Adipocyte (in vitro differentiated cells): ENCODE measurements at regions not wholly inside any gene's neighbourhood (a gene's known extent, or its start where the extent isn't known, plus 50 kb on each side); places are given as distances from the start of the nearest gene placed in this dataset.

ENCODE experiments used
- DNase-seq: peaks from one replicate; pipeline ENCODE4 v3.0.0-alpha.2; 2015; ENCODE audit warnings: low read depth
- H3K27me3 ChIP-seq: replicated peaks from 2 replicates; pipeline ENCODE4 v1.7.0; 2013; ENCODE audit warnings: mild to moderate bottlenecking, low read length, moderate library complexity; ENCODE audit not compliant: control insufficient read depth, insufficient read depth
- H3K36me3 ChIP-seq: 2 replicates; pipeline ENCODE4 v1.7.0; 2013; ENCODE audit warnings: low read length, mild to moderate bottlenecking, moderate library complexity; ENCODE audit not compliant: control insufficient read depth, insufficient read depth, severe bottlenecking
- H3K4me1 ChIP-seq: 2 replicates; pipeline ENCODE4 v1.7.0; 2013; ENCODE audit warnings: mild to moderate bottlenecking, low read length, moderate library complexity; ENCODE audit not compliant: control insufficient read depth, insufficient read depth
- H3K4me3 ChIP-seq: 2 replicates; pipeline ENCODE4 v1.7.0; 2013; ENCODE audit warnings: mild to moderate bottlenecking, low read length, moderate library complexity
- H3K9ac ChIP-seq: 2 replicates; pipeline ENCODE4 v1.7.0; 2013; ENCODE audit warnings: mild to moderate bottlenecking, low read length, moderate library complexity
- H3K9me3 ChIP-seq: 2 replicates; pipeline ENCODE4 v1.7.0; 2013; ENCODE audit warnings: mild to moderate bottlenecking, low read length, moderate library complexity; ENCODE audit not compliant: control insufficient read depth

- peak; percentile 72 for DNase-seq
- Histone ChIP-seq H3K9me3 (no peaks in the 10 kb centered on the region), H3K9ac (peak overlapping the region; percentile 78), H3K36me3 (no peaks in the 10 kb centered on the region), H3K27me3 (no peaks in the 10 kb centered on the region), H3K4me1 (peaks cover 27% of the 10 kb centered on the region), H3K4me3 (no peak overlapping the region)
Measured at GRCh38 chr13:24053519-24054251, 106.8 kb upstream of the SPATA13 start.

- no peaks in the 10 kb centered on the region for H3K36me3 ChIP-seq
- H3K4me3 ChIP-seq, result no peak overlapping the region
- H3K4me1 ChIP-seq, result peaks cover 15% of the 10 kb centered on the region
- no peaks in the 10 kb centered on the region for H3K27me3 ChIP-seq
- DNase-seq, result no peak
- H3K9ac ChIP-seq, result no peak overlapping the region
- H3K9me3 ChIP-seq, result no peaks in the 10 kb centered on the region
Measured at GRCh38 chr13:24056616-24057137, 103.8 kb upstream of the SPATA13 start.

- Histone ChIP-seq H3K36me3 (no peaks in the 10 kb centered on the region), H3K4me3 (no peak overlapping the region), H3K9ac (no peak overlapping the region), H3K9me3 (no peaks in the 10 kb centered on the region), H3K4me1 (peaks cover 3% of the 10 kb centered on the region), H3K27me3 (no peaks in the 10 kb centered on the region)
- DNase-seq, result no peak
Measured at GRCh38 chr13:24060993-24061392, 99.5 kb upstream of the SPATA13 start.

GRCh38 chr13:24063281-24063877 lies 97.1 kb upstream of the SPATA13 start:
- DNase-seq, result no peak
- Histone ChIP-seq H3K4me1 (no peaks in the 10 kb centered on the region), H3K36me3 (no peaks in the 10 kb centered on the region), H3K27me3 (no peaks in the 10 kb centered on the region), H3K9me3 (no peaks in the 10 kb centered on the region), H3K9ac (no peak overlapping the region), H3K4me3 (no peak overlapping the region)

GRCh38 chr13:24064371-24064770 lies 96.1 kb upstream of the SPATA13 start:
- Histone ChIP-seq H3K36me3 (no peaks in the 10 kb centered on the region), H3K4me3 (no peak overlapping the region), H3K9ac (no peak overlapping the region), H3K4me1 (no peaks in the 10 kb centered on the region), H3K9me3 (no peaks in the 10 kb centered on the region), H3K27me3 (no peaks in the 10 kb centered on the region)
- DNase-seq, result no peak

GRCh38 chr13:24065176-24065575 lies 95.3 kb upstream of the SPATA13 start:
- Histone ChIP-seq H3K4me1 (no peaks in the 10 kb centered on the region), H3K27me3 (no peaks in the 10 kb centered on the region), H3K9me3 (no peaks in the 10 kb centered on the region), H3K36me3 (no peaks in the 10 kb centered on the region), H3K9ac (no peak overlapping the region), H3K4me3 (no peak overlapping the region)
- no peak for DNase-seq

GRCh38 chr13:24066405-24067295 lies 93.9 kb upstream of the SPATA13 start:
- no peak overlapping the region for H3K9ac ChIP-seq

GRCh38 chr13:24068472-24068871 lies 92.0 kb upstream of the SPATA13 start:
- no peak overlapping the region for H3K4me3 ChIP-seq
- DNase-seq, result peak; percentile 51
- no peaks in the 10 kb centered on the region for H3K9me3 ChIP-seq
- H3K4me1 ChIP-seq, result peaks cover 15% of the 10 kb centered on the region
- no peak overlapping the region for H3K9ac ChIP-seq
- H3K36me3 ChIP-seq, result no peaks in the 10 kb centered on the region
- H3K27me3 ChIP-seq, result no peaks in the 10 kb centered on the region

More at GRCh38 chr13:24066405-24067295, 93.9 kb upstream of the SPATA13 start:
- Histone ChIP-seq H3K4me3 (no peak overlapping the region), H3K4me1 (peaks cover 7% of the 10 kb centered on the region), H3K9me3 (no peaks in the 10 kb centered on the region), H3K27me3 (no peaks in the 10 kb centered on the region), H3K36me3 (no peaks in the 10 kb centered on the region)
- DNase-seq, result no peak

GRCh38 chr13:24071016-24071415 lies 89.5 kb upstream of the SPATA13 start:
- H3K36me3 ChIP-seq, result no peaks in the 10 kb centered on the region
- no peak overlapping the region for H3K9ac ChIP-seq
- H3K9me3 ChIP-seq, result no peaks in the 10 kb centered on the region
- no peak overlapping the region for H3K4me3 ChIP-seq
- no peaks in the 10 kb centered on the region for H3K27me3 ChIP-seq
- no peak for DNase-seq
- peaks cover 30% of the 10 kb centered on the region for H3K4me1 ChIP-seq

GRCh38 chr13:24071423-24072075 lies 89.0 kb upstream of the SPATA13 start:
- H3K27me3 ChIP-seq, result no peaks in the 10 kb centered on the region
- H3K36me3 ChIP-seq, result no peaks in the 10 kb centered on the region
- peak; percentile 60 for DNase-seq

More at GRCh38 chr13:24071423-24072075, 89.0 kb upstream of the SPATA13 start:
- H3K4me3 ChIP-seq, result peak overlapping the region; percentile 39
- peaks cover 35% of the 10 kb centered on the region for H3K4me1 ChIP-seq
- H3K9ac ChIP-seq, result peak overlapping the region; percentile 10
- no peaks in the 10 kb centered on the region for H3K9me3 ChIP-seq
